ENCODE measurements at regions not wholly inside any gene's neighbourhood (a gene's known extent, or its start where the extent isn't known, plus 50 kb on each side); places are given as distances from the start of the nearest gene placed in this dataset.

DNA sequence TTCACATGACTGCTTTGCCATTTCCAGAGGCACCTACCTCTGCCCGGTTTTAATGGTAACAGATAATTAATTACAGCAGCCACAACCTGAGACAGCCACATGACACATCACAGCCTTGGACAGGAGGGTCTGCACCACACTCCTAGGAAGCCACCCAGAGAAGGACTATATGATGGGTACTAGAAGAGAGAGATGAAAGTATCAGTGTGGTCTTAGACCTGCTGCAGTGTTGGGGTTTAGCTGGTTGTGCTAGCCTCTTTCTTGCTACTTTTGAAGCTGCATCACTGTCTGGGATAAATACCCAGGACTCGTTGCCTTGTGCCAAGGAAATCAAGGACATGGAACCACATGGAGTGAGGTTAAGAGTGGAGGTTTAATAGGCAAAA, 266.4 kb downstream of the ICE1 start:
- Histone ChIP-seq H3K4me1 (ENCODE audit: control insufficient read depth in 2 of 3, insufficient read depth in 2 of 3, low read depth in 1 of 3, low read length in 3 of 3) (peaks cover 0 to 5% (median 0%) of the 10 kb centered on the region in 3 donors), H3K27ac (ENCODE audit: low read depth in 2 of 2, low read length in 2 of 2) (no peak overlapping the region), H3K36me3 (ENCODE audit: control insufficient read depth in 2 of 3, insufficient read depth in 3 of 3, low read length in 3 of 3) (no peaks in the 10 kb centered on the region), H3K9me3 (ENCODE audit: control insufficient read depth in 2 of 3, insufficient read depth in 1 of 3, low read length in 3 of 3) (no peaks in the 10 kb centered on the region), H3K27me3 (ENCODE audit: control insufficient read depth, insufficient read depth, low read length) (no peaks in the 10 kb centered on the region), H3K4me3 (ENCODE audit: low read length in 3 of 3) (no peak overlapping the region), H3K9ac (ENCODE audit: low read length in 3 of 3) (no peak overlapping the region)
- no peak for DNase-seq
- intact Hi-C loops (cut with DNase I) = no loop called here
- TF ChIP-seq, protein P1, sequence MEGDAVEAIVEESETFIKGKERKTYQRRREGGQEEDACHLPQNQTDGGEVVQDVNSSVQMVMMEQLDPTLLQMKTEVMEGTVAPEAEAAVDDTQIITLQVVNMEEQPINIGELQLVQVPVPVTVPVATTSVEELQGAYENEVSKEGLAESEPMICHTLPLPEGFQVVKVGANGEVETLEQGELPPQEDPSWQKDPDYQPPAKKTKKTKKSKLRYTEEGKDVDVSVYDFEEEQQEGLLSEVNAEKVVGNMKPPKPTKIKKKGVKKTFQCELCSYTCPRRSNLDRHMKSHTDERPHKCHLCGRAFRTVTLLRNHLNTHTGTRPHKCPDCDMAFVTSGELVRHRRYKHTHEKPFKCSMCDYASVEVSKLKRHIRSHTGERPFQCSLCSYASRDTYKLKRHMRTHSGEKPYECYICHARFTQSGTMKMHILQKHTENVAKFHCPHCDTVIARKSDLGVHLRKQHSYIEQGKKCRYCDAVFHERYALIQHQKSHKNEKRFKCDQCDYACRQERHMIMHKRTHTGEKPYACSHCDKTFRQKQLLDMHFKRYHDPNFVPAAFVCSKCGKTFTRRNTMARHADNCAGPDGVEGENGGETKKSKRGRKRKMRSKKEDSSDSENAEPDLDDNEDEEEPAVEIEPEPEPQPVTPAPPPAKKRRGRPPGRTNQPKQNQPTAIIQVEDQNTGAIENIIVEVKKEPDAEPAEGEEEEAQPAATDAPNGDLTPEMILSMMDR (IDR thresholded peaks at IDR 0.05; ENCODE audit: borderline replicate concordance, extremely low read depth, insufficient read depth) = no peak
- FAIRE-seq = no peak

DNA sequence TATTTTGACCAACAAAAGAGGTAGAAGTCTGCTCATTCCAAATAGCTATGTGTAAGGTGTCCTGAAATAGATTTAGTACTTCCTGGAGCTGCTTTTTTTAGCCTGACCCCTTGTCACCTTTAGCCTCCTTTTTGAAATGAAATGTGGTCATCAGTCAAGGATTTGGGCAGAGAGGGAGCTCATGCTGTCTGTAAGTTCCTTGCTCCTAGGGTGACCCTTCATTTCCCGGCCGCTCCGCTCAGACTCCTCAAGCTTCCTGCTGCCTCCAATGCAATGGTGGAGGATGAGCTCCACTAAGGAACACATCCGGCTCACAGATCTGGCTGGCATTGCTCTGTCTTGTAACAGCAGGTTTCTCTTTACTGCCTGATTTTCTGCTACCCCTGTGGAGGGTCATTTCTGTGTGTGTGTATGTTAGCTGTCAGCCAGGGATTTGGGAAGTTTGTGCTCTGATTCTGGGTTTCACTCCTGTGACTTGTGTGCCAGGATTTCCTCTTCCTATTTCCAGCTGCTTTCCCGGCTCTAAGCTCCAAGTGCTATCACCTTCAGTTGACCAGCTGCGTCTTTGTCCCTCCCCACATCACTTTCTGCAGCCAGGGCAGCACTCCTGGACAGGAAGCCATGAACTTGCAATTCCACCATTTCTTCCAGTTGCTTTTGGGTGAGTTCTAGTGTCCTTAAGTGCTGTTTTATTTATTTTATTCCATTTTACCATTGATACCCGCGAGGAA, 265.9 kb downstream of the ICE1 start:
- H3K4me1 ChIP-seq (ENCODE audit: control insufficient read depth in 2 of 3, insufficient read depth in 2 of 3, low read depth in 1 of 3, low read length in 3 of 3) = peaks cover 0 to 5% (median 0%) of the 10 kb centered on the region in 3 donors
- no peak overlapping the region for H3K27ac ChIP-seq (ENCODE audit: low read depth in 2 of 2, low read length in 2 of 2)
- DNase-seq (peak in 3 of 5 donors; percentile 28 to 75 (median 65)), FAIRE-seq (no peak)
- no peaks in the 10 kb centered on the region for H3K27me3 ChIP-seq (ENCODE audit: control insufficient read depth, insufficient read depth, low read length)
- TF ChIP-seq, protein P1 (IDR thresholded peaks at IDR 0.05; ENCODE audit: borderline replicate concordance, extremely low read depth, insufficient read depth) = no peak
- peaks cover 0 to 2% (median 0%) of the 10 kb centered on the region in 3 donors for H3K9me3 ChIP-seq (ENCODE audit: control insufficient read depth in 2 of 3, insufficient read depth in 1 of 3, low read length in 3 of 3)
- H3K36me3 ChIP-seq (ENCODE audit: control insufficient read depth in 2 of 3, insufficient read depth in 3 of 3, low read length in 3 of 3) = no peaks in the 10 kb centered on the region
- no peak overlapping the region for H3K4me3 ChIP-seq (ENCODE audit: low read length in 3 of 3)
- H3K9ac ChIP-seq (ENCODE audit: low read length in 3 of 3) = no peak overlapping the region
- intact Hi-C loops (cut with DNase I) = no loop called here

DNA sequence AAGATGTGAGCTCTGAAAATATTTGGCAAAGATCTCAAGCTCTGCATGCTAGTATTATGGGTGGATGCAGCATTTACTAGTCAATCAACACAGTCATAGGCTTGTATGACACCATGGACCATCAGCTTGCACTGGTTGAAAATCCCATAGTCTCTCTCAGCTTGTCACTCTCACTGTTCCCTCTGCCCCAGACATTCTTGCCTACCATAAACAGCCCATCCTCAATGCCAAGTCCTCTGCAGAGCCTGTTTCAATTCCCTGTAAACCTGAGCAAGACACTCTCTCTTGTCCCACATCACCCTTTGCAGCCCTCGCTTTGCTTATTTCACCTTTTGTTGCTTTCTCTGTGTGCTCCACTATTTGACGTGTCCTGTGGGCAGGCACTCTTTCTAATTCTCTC, 264.6 kb downstream of the ICE1 start:
- TF ChIP-seq, protein P1 (IDR thresholded peaks at IDR 0.05; ENCODE audit: borderline replicate concordance, extremely low read depth, insufficient read depth) = no peak
- H3K9me3 ChIP-seq (ENCODE audit: control insufficient read depth in 2 of 3, insufficient read depth in 1 of 3, low read length in 3 of 3) = peaks cover 0 to 6% (median 0%) of the 10 kb centered on the region in 3 donors
- no peaks in the 10 kb centered on the region for H3K27me3 ChIP-seq (ENCODE audit: control insufficient read depth, insufficient read depth, low read length)
- intact Hi-C loops (cut with DNase I) = no loop called here
- H3K27ac ChIP-seq (ENCODE audit: low read depth in 2 of 2, low read length in 2 of 2) = no peak overlapping the region
- no peak overlapping the region for H3K9ac ChIP-seq (ENCODE audit: low read length in 3 of 3)
- FAIRE-seq (no peak), DNase-seq (no peak)
- peaks cover 0 to 5% (median 0%) of the 10 kb centered on the region in 3 donors for H3K4me1 ChIP-seq (ENCODE audit: control insufficient read depth in 2 of 3, insufficient read depth in 2 of 3, low read depth in 1 of 3, low read length in 3 of 3)
- no peak overlapping the region for H3K4me3 ChIP-seq (ENCODE audit: low read length in 3 of 3)
- H3K36me3 ChIP-seq (ENCODE audit: control insufficient read depth in 2 of 3, insufficient read depth in 3 of 3, low read length in 3 of 3) = no peaks in the 10 kb centered on the region
